HS-27A (cell line): ENCODE measurements at regions not wholly inside any gene's neighbourhood (a gene's known extent, or its start where the extent isn't known, plus 50 kb on each side); places are given as distances from the start of the nearest gene placed in this dataset.

ENCODE experiments used
- DNase-seq: peaks from one replicate; pipeline ENCODE4 v3.0.0-alpha.2; 2012; ENCODE audit warnings: low read depth, missing footprints

DNA sequence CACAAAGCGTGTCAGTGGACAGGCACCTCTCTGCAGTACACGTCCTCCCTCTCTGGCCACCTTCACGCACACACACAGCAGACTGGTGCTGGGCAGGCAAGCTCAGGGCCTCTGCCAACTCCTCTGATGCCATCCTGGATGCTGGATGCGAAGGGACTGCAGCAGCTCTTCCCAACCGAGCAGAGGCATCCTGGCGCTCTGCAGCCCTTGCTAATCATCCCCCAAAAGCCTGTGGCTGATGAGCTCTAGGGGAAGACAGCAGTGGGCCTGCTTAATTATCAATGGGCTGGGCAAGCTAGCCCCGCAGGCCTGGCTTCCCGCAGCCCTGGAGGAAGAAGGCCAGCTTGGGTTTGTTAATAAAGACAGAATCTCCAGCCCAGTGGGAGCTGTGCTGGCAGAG, 71.3 kb upstream of the TEX51 start:
- DNase-seq = no peak

DNA sequence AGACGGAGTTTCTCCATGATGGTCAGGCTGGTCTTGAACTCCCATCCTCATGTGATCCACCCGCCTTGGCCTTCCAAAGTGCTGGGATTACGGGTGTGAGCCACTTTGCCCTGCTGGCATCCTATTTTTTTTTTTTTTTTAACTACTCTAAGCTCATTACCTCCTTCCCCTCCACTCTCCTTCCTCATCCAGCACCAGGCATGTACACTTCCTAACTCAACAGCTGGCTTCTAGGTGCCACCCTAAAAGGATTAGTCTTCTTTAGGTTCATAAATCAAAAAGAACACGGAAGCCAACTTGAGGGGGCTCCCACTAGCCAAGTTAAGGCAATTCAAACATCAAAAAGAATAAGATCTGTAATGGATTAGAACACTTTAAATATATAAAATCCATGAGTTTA, 70.6 kb upstream of the TEX51 start:
- no peak for DNase-seq

DNA sequence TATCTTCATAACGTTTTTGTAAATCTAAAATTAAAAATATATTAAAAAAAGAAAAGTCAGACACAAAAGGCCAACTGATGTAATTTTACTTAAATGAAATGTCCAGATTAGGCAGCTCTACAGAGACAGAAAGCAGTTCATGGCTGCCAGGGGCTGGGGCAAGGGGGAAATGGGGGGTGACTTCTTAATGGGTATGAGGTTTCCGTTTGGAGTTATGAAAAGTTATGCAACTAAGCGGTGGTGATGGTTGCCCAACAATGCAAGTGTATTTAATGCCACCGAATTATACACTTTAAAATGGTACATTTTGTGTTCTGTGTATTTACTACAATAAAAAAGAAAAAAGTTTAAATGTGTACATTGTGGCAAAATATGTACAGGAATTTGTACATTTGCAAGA, 70.2 kb upstream of the TEX51 start:
- DNase-seq = no peak

DNA sequence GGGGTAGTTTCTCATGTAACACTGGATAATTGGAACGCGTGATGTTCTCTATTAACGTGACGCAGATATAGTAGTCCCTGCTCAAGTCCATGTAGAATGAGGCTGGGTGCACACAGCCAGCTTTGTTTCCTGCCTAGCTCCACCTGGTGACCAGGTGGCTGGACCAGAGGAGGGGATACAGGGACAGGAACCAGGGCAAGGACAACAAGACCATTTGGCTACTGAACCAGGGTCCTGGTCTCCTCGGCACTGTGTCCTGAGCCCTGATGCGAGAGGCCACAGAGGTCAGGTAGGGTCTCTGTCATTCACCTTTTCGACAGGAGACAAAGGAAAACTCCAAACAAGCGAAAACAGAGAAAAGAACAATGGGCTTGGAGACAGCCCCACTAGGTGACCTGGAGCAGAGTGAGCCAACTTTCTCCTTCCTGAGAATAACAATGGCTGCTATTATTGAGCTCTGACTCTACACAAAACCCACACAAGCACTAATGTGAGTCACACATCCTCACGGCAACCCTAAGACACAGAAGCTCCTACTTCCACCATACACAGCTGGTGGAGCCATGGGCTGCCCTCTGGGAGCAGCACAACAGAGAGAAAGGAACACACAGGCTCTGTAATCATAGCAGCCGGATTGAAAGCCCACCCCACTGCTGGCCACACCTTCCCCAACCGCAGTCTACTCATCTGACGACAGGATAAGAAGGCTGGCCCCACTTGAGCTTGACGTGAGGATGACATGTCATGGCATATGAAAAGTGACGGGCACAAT, 67.3 kb upstream of the TEX51 start:
- DNase-seq = no peak

DNA sequence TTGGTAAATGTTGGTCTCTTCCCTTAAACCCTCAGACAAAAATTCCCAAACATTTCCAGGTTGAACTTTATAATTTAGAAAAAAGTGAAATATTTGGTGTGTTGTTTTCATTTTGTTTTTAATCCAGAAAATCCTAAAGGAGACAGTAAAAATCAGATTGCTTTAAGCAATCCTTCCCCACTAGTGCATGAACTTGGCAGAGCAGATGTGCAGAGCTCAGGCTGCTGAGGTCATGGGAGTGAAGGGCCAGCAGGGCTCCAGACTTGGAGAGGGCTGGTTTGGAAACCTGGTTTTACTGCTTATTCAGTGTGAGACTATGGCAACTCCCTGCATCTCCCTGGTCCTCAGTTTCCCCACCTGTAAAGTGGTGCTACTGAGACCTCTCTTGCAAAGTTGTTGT, 66.7 kb upstream of the TEX51 start:
- no peak for DNase-seq

DNA sequence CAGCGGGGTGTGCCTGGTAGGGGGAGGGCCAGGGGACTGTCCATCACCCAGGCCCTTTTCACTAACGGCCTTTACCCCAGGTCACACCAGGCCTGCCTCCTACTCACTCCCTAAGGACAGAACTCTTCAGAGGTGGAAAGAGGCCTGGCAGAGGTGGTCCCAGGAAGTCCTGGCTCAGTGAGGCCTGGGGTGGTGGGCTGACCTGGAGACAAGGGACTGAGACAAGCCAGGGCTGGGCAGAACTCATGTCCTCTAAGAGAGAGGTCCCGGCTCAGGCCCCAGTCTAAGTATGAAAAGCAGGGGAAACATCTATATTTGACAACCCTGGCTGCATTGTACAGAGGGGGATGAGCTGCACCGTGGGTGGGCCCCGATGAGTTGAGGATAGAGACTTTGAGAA, 65.9 kb upstream of the TEX51 start:
- DNase-seq = no peak

DNA sequence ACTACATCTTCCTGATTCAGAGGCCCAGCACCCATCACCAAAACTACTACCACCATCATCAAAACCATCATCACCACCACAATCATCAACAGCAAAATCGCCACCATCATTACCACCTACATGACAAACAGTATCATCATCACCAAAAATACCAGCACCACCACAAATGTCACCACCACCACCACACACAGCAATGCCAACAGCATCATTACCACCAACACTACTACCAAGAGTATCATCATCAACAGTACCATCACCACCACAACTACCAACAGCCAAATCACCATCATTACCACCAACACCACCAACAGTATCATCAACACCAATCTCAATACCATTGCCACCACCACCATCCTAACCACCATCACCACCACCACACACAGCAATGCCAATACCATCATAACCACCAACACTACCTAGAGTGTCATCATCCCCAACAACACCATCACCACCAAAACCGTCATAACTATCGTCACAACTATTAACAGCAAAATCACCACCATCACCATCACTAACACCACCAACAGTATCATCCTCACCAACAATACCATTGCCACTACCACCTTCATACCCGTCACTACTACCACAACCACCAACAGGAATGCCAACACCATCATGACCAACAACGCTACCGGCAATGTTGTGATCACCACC, 64.6 kb upstream of the TEX51 start:
- no peak for DNase-seq

DNA sequence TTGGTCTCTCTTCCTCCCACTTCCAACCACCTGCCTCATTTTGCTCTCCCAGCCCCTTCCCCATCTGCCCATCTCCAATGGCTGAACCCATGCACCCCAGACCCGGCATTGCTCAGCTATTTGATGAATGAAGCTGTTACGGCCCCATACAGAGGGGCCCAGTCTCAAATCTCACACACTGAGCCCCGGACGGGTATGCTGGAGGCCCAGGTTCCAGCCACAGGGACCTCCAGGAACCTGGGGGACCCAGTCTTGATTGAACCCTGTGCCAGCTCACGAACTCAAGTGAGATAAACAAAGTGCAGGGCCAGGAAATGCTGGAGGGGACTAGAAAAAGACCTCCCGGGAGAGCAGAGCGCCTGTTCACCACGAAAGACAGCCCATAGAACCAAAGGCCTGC, 63.4 kb upstream of the TEX51 start:
- DNase-seq = no peak

DNA sequence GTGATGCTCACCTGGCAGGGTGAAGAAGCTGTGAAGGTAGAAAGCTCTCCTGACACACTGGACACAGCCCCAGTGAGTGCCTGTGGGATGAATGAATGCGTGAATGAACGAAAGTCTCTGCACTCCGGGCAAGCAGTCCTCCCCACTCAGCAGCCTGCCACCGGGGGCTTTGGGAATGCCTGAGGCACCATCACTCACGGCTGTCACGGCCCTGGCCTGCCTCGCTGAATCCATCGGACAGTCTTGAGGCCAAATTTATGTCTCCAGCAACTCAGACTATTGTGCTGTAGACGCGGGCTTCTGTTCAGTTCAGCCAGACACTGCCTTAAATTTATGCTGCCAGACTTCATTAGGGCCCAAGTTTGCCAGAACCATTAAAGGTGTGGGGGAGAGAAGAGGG, 62.9 kb upstream of the TEX51 start:
- DNase-seq = no peak

DNA sequence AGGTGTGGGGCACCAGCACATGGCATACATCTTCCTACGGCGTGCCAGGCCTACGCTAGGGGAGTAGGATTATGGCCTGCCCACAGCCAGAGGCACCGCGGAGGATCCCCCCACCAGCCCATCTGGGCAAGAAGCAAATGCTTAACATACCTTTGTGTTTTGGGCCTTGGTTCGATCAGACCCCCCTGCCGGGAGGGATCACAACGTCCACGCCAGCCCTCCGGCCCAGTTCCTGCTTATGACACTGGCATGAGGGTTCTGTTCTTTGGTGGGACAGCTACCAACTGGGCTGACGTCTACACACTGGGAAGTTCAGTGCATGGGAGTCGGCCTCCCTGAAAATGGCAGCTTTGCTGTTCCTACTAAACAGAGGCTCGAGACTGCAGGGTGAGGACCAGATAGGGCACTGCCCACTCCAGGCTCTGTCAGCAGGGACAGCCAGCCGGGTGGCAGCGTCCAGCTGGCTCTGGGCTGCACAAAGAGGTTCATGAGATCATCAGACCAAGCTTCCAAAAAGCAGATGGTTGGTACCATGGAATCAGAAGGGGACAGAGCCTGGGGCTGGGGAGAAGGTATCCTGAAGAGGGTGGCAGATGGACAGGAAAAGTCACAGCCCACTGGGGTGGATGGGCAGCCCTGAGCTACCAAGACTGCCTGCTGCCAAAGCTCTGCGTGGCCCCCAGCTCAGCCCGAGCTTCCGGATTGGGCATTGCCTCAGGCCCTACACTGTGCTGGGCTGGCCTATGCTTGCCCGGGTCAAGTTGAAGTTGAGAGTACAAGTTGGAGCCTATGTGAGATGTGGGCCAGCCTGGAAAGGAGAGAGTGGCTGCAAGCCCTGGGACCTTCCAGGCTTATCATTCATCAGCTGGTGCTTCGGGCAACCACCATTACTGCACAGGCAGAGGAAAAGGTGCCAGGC, 61.7 kb upstream of the TEX51 start:
- DNase-seq = no peak

DNA sequence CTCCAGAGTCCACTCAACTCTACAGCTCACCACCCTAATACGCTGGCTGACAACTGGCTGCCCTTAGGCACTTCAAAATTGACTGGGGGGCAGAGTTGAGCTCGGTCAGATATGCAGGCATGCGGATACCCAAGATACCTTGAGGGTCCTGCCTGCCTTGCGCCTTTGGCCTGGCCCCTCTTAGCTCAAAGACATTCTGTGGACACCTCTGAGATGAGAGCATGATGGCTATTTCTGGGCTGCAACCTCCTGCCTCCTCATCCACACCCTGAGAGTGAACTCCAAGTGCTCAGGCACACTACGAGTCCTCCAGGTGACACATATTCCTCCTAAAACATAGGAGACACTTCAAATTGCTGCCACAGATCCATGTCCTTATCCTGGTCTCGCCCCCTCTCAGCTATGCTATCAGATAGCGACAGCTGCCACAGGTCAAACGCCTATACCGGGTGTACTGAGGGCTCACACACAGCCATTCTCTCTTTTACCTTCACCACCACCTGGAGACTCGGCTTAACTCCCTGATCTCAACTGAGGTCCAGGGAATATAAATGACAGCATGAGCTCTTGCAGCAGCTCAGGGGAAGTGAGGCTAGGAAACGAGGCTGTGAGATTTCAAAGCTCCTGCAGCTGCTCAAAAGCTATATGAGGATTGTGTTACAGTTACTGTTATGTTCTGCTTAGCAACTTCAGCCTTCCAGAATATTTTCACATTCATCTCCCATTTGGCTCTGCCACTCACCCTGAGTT, 60.5 kb upstream of the TEX51 start:
- DNase-seq = no peak

DNA sequence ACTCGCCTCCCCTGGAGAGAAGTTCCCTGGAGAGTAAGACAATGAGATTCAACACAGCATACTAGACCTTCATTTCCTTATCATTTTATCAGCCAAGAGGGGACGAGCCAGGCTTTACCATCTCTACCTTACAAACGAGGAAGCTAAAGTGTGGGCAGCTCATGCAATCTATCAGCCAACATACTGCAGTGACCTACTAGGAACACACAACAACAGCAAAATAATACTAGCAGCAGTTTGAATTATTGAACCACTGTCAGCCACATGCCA, 60.0 kb upstream of the TEX51 start:
- no peak for DNase-seq

DNA sequence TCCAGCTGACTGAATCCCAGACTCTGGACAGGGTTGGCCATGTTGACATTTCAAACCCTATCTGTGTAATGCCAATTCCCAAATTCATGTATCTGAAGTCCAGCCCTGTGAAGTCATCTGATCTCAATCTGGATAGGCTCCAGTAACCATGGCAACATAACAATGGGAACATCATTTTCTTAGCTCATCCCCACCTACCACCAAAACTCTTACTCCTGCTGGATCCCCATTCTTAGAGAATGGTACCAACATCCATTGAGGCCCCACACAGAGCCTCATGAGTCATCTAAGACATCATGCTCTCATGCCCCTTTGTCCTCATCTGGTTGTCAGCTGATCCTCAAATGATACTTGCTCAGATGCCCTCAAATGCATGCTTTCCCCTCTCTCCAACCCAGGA, 58.9 kb upstream of the TEX51 start:
- no peak for DNase-seq

DNA sequence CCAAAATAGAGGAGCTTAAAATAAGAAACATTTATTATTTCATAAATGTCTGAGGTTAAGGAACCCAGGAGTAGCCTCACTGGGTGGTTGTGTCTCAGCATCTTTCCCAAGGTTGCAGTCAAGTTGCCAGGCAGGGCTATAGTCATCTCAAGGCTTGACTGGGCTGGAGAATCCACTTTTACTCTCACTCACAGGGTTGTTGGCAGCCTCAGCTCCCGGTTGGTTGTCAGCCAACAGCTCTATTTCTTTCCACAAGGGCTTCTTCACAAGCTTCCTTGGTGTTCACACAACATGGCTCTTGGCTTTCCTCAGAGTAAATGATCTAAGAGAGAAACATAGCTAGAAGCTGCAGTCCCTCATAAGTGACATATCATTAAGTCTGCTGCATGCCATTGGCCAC, 55.6 kb upstream of the TEX51 start:
- DNase-seq = no peak

DNA sequence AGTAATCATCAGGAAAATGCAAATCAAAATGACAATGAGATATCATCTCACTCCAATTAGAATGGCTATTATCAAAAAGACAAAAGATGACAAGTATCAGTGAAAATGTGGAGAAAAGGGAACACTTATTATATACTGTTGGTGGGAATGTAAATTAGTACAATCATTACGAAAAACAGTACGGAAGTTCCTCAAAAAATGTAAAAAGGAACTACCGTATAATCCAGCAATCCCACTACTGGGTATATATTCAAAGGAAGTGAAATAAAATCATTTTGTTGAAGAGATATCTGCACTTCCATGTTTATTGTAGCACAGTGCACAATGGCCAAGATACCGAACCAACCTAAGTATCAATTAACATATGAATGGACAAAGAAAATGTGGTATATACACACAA, 52.4 kb upstream of the TEX51 start:
- no peak for DNase-seq
